Chondrocyte (in vitro differentiated cells): ENCODE measurements at regions not wholly inside any gene's neighbourhood (a gene's known extent, or its start where the extent isn't known, plus 50 kb on each side); places are given as distances from the start of the nearest gene placed in this dataset.

Experiments
- DNase-seq: peaks from one replicate; pipeline ENCODE4 v3.0.0; 2021; ENCODE audit warnings: mixed read lengths, low spot score
- H3K27ac Mint-ChIP-seq: one replicate; pipeline ENCODE4 v1.8.0; 2021; ENCODE audit warnings: mild to moderate bottlenecking, moderate library complexity, mixed read lengths; ENCODE audit not compliant: unreplicated experiment
- H3K27me3 Mint-ChIP-seq: 2 replicates; pipeline ENCODE4 v1.8.0; 2021; ENCODE audit warnings: low read depth, mixed read lengths
- H3K36me3 Mint-ChIP-seq: 2 replicates; pipeline ENCODE4 v1.8.0; 2021; ENCODE audit warnings: low read depth, mixed read lengths
- H3K4me1 Mint-ChIP-seq: 2 replicates; pipeline ENCODE4 v1.8.0; 2021; ENCODE audit warnings: low read depth, mild to moderate bottlenecking, mixed read lengths
- H3K4me3 Mint-ChIP-seq: one replicate; pipeline ENCODE4 v1.8.0; 2021; ENCODE audit warnings: mild to moderate bottlenecking, moderate library complexity, mixed read lengths; ENCODE audit not compliant: unreplicated experiment
- H3K9me3 Mint-ChIP-seq: 2 replicates; pipeline ENCODE4 v1.8.0; 2021; ENCODE audit warnings: low read depth, mixed read lengths
- TF ChIP-seq, protein P1 (sequence below): fragments of 200-600 bp; sonication (generic); IDR thresholded peaks from 2 replicates; pipeline ENCODE4 v1.5.0; 2021; ENCODE audit warnings: antibody characterized with exemption, mild to moderate bottlenecking, moderate library complexity

DNA sequence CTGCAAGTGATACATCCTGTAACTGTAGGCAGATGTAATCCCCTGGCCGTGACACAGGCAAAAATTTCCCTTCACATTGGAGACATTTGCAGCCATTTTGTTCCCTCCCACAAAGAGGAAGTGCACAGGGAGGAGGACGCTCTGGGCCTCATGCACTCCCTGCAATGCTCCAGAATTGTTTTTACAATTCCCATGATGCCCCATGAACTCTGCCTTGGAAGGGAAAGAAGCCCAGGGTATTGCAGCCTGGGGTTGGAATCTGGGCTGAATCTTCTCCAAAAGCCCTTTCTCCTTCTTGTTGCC, 491.7 kb downstream of the CCDC171 start:
- H3K27me3 Mint-ChIP-seq: no peaks in the 10 kb centered on the region
- H3K9me3 Mint-ChIP-seq: no peaks in the 10 kb centered on the region
- DNase-seq: no peak
- TF ChIP-seq, protein P1, sequence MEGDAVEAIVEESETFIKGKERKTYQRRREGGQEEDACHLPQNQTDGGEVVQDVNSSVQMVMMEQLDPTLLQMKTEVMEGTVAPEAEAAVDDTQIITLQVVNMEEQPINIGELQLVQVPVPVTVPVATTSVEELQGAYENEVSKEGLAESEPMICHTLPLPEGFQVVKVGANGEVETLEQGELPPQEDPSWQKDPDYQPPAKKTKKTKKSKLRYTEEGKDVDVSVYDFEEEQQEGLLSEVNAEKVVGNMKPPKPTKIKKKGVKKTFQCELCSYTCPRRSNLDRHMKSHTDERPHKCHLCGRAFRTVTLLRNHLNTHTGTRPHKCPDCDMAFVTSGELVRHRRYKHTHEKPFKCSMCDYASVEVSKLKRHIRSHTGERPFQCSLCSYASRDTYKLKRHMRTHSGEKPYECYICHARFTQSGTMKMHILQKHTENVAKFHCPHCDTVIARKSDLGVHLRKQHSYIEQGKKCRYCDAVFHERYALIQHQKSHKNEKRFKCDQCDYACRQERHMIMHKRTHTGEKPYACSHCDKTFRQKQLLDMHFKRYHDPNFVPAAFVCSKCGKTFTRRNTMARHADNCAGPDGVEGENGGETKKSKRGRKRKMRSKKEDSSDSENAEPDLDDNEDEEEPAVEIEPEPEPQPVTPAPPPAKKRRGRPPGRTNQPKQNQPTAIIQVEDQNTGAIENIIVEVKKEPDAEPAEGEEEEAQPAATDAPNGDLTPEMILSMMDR: no peak
- H3K4me1 Mint-ChIP-seq: peaks cover 53% of the 10 kb centered on the region
- H3K27ac Mint-ChIP-seq: peak overlapping the region; percentile 82
- no peak overlapping the region for H3K4me3 Mint-ChIP-seq
- H3K36me3 Mint-ChIP-seq: no peaks in the 10 kb centered on the region

DNA sequence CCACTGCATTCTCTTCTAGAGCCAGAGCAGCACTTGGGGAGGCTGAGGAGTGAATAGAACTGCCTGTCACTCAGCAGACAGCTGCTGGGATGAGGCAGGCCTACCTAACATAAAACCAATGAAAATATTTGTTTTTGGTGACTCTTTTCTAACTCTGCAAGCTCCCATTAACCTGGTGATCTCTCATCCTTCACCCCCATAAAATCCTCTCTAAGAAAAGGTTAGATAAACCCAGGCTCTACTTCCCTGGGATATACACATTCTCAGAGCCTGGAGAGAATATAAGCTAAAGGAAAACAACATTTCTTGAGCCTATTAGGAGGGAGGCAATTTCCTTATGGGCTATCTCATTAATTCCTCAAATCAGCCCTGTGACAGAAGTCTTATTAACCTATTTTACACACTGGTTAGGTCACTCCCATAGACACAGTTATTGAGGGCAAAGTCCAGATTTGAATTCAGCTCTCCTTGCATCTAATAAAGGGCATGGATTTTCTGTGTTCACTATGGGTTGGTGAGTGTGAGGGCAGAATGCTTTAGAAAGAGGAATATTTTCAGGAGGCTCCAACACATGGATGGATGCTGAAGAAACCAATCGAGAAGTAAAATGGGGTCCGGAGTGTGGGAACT, 492.9 kb downstream of the CCDC171 start:
- no peak overlapping the region for H3K27ac Mint-ChIP-seq
- DNase-seq: no peak
- peaks cover 41% of the 10 kb centered on the region for H3K4me1 Mint-ChIP-seq
- no peaks in the 10 kb centered on the region for H3K27me3 Mint-ChIP-seq
- TF ChIP-seq, protein P1: no peak
- no peak overlapping the region for H3K4me3 Mint-ChIP-seq
- no peaks in the 10 kb centered on the region for H3K36me3 Mint-ChIP-seq
- H3K9me3 Mint-ChIP-seq: no peaks in the 10 kb centered on the region

DNA sequence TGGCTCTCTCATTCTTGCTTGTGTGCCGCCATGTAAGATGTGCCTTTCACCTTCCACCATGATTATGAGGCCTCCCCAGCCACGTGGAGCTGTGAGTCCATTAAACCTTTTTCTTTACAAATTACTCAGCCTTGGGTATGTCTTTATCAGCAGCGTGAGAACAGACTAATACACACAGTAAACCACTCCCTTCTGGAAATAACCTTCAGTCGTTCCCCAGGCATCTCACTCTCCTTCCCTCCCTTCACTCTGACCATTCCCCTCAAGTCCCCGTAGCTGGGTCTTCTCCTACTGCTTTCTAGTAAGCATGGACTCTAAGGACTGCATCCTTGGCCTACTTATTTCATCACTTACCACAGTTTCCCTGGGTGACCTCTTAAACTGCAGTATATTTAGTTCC, 493.9 kb downstream of the CCDC171 start:
- H3K4me3 Mint-ChIP-seq: no peak overlapping the region
- H3K4me1 Mint-ChIP-seq: peaks cover 35% of the 10 kb centered on the region
- no peaks in the 10 kb centered on the region for H3K36me3 Mint-ChIP-seq
- H3K27me3 Mint-ChIP-seq: no peaks in the 10 kb centered on the region
- H3K9me3 Mint-ChIP-seq: no peaks in the 10 kb centered on the region
- no peak for DNase-seq
- TF ChIP-seq, protein P1: no peak
- no peak overlapping the region for H3K27ac Mint-ChIP-seq

DNA sequence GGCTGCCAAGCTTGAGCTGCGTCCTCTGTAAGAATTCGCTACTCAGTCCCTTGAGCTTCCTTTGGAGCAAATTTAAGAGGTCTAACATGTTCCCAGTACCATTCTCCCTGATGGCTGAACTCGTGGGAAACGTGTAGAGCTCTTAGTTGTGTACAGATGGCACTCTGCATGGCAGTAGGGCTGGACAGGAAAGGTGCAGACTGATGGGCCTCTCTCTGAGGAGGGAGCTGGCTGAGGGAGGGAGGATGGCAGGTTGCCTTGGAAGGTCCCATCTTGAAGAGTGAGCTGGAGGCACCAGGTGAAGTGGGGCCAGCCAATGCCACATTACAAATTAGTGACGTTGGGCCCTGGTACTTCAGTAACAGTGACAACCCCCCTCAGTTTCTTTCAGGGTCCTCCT, 495.3 kb downstream of the CCDC171 start:
- no peaks in the 10 kb centered on the region for H3K36me3 Mint-ChIP-seq
- no peaks in the 10 kb centered on the region for H3K9me3 Mint-ChIP-seq
- no peak overlapping the region for H3K27ac Mint-ChIP-seq
- DNase-seq: no peak
- no peak overlapping the region for H3K4me3 Mint-ChIP-seq
- TF ChIP-seq, protein P1: no peak
- H3K4me1 Mint-ChIP-seq: peaks cover 25% of the 10 kb centered on the region
- no peaks in the 10 kb centered on the region for H3K27me3 Mint-ChIP-seq

DNA sequence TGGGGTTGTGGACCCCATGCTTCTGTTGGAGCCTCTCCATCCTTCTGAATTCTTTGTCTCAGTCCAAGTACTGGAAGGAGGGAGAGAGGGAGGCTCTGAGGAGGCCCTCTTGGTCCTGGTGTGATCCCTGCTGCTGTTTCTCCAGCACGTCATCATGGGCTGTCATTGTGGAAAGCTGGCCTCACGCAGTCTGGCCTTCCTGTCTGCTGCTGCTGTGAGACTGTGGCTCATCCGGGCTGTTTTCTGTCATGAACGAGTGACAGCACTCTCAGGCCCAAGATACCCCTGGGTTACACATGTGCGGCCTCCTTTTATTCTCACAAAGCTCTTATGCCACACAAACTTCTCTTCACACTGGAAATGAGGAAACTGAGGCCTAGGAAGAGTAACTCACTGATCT, 499.3 kb downstream of the CCDC171 start:
- H3K27me3 Mint-ChIP-seq: no peaks in the 10 kb centered on the region
- H3K4me3 Mint-ChIP-seq: no peak overlapping the region
- H3K36me3 Mint-ChIP-seq: no peaks in the 10 kb centered on the region
- DNase-seq: no peak
- no peaks in the 10 kb centered on the region for H3K9me3 Mint-ChIP-seq
- peaks cover under 1% of the 10 kb centered on the region for H3K4me1 Mint-ChIP-seq
- H3K27ac Mint-ChIP-seq: no peak overlapping the region
- TF ChIP-seq, protein P1: no peak
